ENCODE measurements at regions not wholly inside any gene's neighbourhood (a gene's known extent, or its start where the extent isn't known, plus 50 kb on each side); places are given as distances from the start of the nearest gene placed in this dataset.

GRCh38 chr2:236666646-236667204 is 97.1 kb downstream of the ACKR3 start:
- TF ChIP-seq POLR2A (IDR thresholded peaks at IDR 0.05) (no peak), CTCF (IDR thresholded peaks at IDR 0.05) (no peak)
- Histone ChIP-seq H3K4me3 (no peak overlapping the region), H3K27ac (no peak overlapping the region), H3K36me3 (no peaks in the 10 kb centered on the region), H3K9me3 (peaks cover 0 to 14% (median 5%) of the 10 kb centered on the region in 12 donors), H3K4me1 (peaks cover 0 to 25% (median 21%) of the 10 kb centered on the region in 12 donors), H3K27me3 (no peaks in the 10 kb centered on the region)
- no peak for ATAC-seq
- WGBS, 4 donors = 90 to 97% (median 95%) methylated on average over 11 to 14 of the region's 14 CpGs
- intact Hi-C loops (cut with DNase I) = loop anchor here in 2 of 10 donors (10.0 kb wide), 1 partner anchor 92 kb away; no protein-coding TSS in a partner anchor
- DNase-seq = peak in 1 of 5 donors; percentile 11

- intact Hi-C loops (cut with DNase I) = loop anchor here in 2 of 10 donors (10.0 kb wide), 1 partner anchor 93 kb away; no protein-coding TSS in a partner anchor
- 95 to 99% (median 97%) methylated on average over 4 of the region's 4 CpGs for WGBS, 4 donors
- H3K36me3 ChIP-seq = no peaks in the 10 kb centered on the region
Observed at GRCh38 chr2:236667526-236667925, 97.9 kb downstream of the ACKR3 start.

GRCh38 chr2:236668531-236668969 is 98.9 kb downstream of the ACKR3 start:
- peaks cover 0 to 14% (median 5%) of the 10 kb centered on the region in 12 donors for H3K9me3 ChIP-seq
- TF ChIP-seq CTCF (IDR thresholded peaks at IDR 0.05) (no peak), POLR2A (IDR thresholded peaks at IDR 0.05) (no peak)
- 91 to 98% (median 97%) methylated on average over 7 to 8 of the region's 8 CpGs for WGBS, 4 donors
- intact Hi-C loops (cut with DNase I) = loop anchor here in 2 of 10 donors (10.0 kb wide), 1 partner anchor 94 kb away; no protein-coding TSS in a partner anchor
- no peak for ATAC-seq
- H3K36me3 ChIP-seq = no peaks in the 10 kb centered on the region
- no peak overlapping the region for H3K4me3 ChIP-seq
- no peak overlapping the region for H3K27ac ChIP-seq
- H3K4me1 ChIP-seq = peaks cover 0 to 10% (median 5%) of the 10 kb centered on the region in 12 donors
- peak in 1 of 5 donors; percentile 54 for DNase-seq
- H3K27me3 ChIP-seq = no peaks in the 10 kb centered on the region

More at GRCh38 chr2:236667526-236667925, 97.9 kb downstream of the ACKR3 start:
- no peak overlapping the region for H3K27ac ChIP-seq
- H3K9me3 ChIP-seq = peaks cover 0 to 14% (median 5%) of the 10 kb centered on the region in 12 donors
- no peak for ATAC-seq
- H3K4me1 ChIP-seq = peaks cover 0 to 18% (median 14%) of the 10 kb centered on the region in 12 donors
- no peaks in the 10 kb centered on the region for H3K27me3 ChIP-seq
- TF ChIP-seq CTCF (IDR thresholded peaks at IDR 0.05) (no peak), POLR2A (IDR thresholded peaks at IDR 0.05) (no peak)
- H3K4me3 ChIP-seq = no peak overlapping the region
- DNase-seq = peak in 1 of 5 donors; percentile 47

GRCh38 chr2:236670235-236670620 is 100.6 kb downstream of the ACKR3 start:
- ATAC-seq = no peak
- peak overlapping the region in 1 of 12 donors; percentile 13 for H3K27ac ChIP-seq
- intact Hi-C loops (cut with DNase I) = loop anchor here in 2 of 10 donors (10.0 kb wide), 2 partner anchors 95 to 155 kb away; no protein-coding TSS in a partner anchor

More at GRCh38 chr2:236670235-236670620, 100.6 kb downstream of the ACKR3 start:
- peaks cover 0 to 20% (median 9%) of the 10 kb centered on the region in 12 donors for H3K4me1 ChIP-seq
- H3K4me3 ChIP-seq = no peak overlapping the region
- WGBS, 4 donors = 81 to 97% (median 90%) methylated on average over 6 of the region's 6 CpGs
- peaks cover 0 to 14% (median 5%) of the 10 kb centered on the region in 12 donors for H3K9me3 ChIP-seq
- no peaks in the 10 kb centered on the region for H3K36me3 ChIP-seq
- H3K27me3 ChIP-seq = no peaks in the 10 kb centered on the region
- TF ChIP-seq POLR2A (IDR thresholded peaks at IDR 0.05) (no peak), CTCF (IDR thresholded peaks at IDR 0.05) (no peak)
- peak in 1 of 5 donors; percentile 20 for DNase-seq
